Panc1 (cell line): ENCODE measurements at regions not wholly inside any gene's neighbourhood (a gene's known extent, or its start where the extent isn't known, plus 50 kb on each side); places are given as distances from the start of the nearest gene placed in this dataset.

ENCODE experiments used
- POLR2AphosphoS5 ChIP-seq: IDR thresholded peaks from 2 replicates; pipeline ENCODE4 v1.6.1; 2012; ENCODE audit warnings: mild to moderate bottlenecking, low read depth, low read length, moderate library complexity
- TF ChIP-seq, protein P1 (sequence below): fragments of 450-650 bp; IDR thresholded peaks from 2 replicates; pipeline ENCODE4 v1.5.1; 2017; ENCODE audit warnings: mild to moderate bottlenecking

DNA sequence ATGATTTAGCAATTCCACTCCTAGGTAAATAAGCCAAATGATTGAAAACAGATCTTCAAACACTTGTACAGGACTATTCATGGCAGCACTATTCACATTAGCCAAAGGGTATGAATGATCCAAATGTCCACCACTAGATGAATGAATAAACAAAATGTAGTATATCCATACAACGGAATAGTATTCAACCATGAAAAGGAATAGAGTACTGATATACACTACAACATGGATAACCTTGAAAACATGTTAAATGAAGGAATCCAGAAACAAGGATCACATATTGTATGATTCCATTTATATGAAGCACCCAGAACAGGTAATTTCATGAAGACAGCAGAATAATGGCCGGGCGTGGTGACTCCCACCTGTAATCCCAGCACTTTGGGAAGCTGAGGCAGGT lies 78.2 kb upstream of the IGF1R start:
- TF ChIP-seq, protein P1, sequence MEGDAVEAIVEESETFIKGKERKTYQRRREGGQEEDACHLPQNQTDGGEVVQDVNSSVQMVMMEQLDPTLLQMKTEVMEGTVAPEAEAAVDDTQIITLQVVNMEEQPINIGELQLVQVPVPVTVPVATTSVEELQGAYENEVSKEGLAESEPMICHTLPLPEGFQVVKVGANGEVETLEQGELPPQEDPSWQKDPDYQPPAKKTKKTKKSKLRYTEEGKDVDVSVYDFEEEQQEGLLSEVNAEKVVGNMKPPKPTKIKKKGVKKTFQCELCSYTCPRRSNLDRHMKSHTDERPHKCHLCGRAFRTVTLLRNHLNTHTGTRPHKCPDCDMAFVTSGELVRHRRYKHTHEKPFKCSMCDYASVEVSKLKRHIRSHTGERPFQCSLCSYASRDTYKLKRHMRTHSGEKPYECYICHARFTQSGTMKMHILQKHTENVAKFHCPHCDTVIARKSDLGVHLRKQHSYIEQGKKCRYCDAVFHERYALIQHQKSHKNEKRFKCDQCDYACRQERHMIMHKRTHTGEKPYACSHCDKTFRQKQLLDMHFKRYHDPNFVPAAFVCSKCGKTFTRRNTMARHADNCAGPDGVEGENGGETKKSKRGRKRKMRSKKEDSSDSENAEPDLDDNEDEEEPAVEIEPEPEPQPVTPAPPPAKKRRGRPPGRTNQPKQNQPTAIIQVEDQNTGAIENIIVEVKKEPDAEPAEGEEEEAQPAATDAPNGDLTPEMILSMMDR = no peak
- TF ChIP-seq POLR2AphosphoS5 = no peak
